HepG2 (cell line): ENCODE measurements at regions not wholly inside any gene's neighbourhood (a gene's known extent, or its start where the extent isn't known, plus 50 kb on each side); places are given as distances from the start of the nearest gene placed in this dataset.

Source experiments
- CAMTA2 ChIP-seq: sonication (generic); formaldehyde crosslinking; IDR thresholded peaks from 2 replicates; pipeline ENCODE4 v1.4.0; 2020; ENCODE audit warnings: mild to moderate bottlenecking, missing genetic modification reagents, borderline replicate concordance
- FOXO1 ChIP-seq: sonication (generic); formaldehyde crosslinking; IDR thresholded peaks from 2 replicates; pipeline ENCODE4 v1.4.0; 2020; ENCODE audit warnings: missing genetic modification reagents
- GLMP ChIP-seq: sonication (generic); formaldehyde crosslinking; IDR thresholded peaks from 2 replicates; pipeline ENCODE4 v1.9.0; 2021; ENCODE audit warnings: missing genetic modification reagents, mild to moderate bottlenecking, borderline replicate concordance
- HHEX ChIP-seq: IDR thresholded peaks from 2 replicates; pipeline ENCODE4 v1.6.1; 2016; ENCODE audit warnings: control low read depth
- HOXA5 ChIP-seq: sonication (generic); formaldehyde crosslinking; IDR thresholded peaks from 2 replicates; pipeline ENCODE4 v1.4.0; 2020; ENCODE audit warnings: missing genetic modification reagents
- MED1 ChIP-seq: sonication (generic); formaldehyde crosslinking; IDR thresholded peaks from 2 replicates; pipeline ENCODE4 v1.4.0; 2020; ENCODE audit warnings: missing genetic modification reagents
- NFE2 ChIP-seq: sonication (generic); formaldehyde crosslinking; IDR thresholded peaks from 2 replicates; pipeline ENCODE4 v1.4.0; 2020; ENCODE audit warnings: missing genetic modification reagents
- POGK ChIP-seq: sonication (generic); formaldehyde crosslinking; conservative IDR thresholded peaks from 2 replicates; pipeline ENCODE4 v1.8.0; 2022; ENCODE audit warnings: mild to moderate bottlenecking, moderate library complexity, missing genetic modification reagents
- RBM39 ChIP-seq: fragments of 200-400 bp; formaldehyde crosslinking; IDR thresholded peaks from one replicate; pipeline ENCODE4 v1.6.1; 2018; ENCODE audit warnings: antibody characterized with exemption, mild to moderate bottlenecking, low read depth, low read length; ENCODE audit not compliant: poor library complexity, severe bottlenecking
- RFX5 ChIP-seq: IDR thresholded peaks from 2 replicates; pipeline ENCODE4 v1.6.1; 2011; ENCODE audit warnings: low read depth, low read length, improper control_type of control experiment
- SMARCC2 ChIP-seq: fragments of 450-650 bp; IDR thresholded peaks from 2 replicates; pipeline ENCODE4 v1.6.1; 2017; ENCODE audit warnings: antibody characterized with exemption, mild to moderate bottlenecking
- SPEN ChIP-seq: sonication (generic); formaldehyde crosslinking; IDR thresholded peaks from 2 replicates; pipeline ENCODE4 v1.5.1; 2020; ENCODE audit warnings: low read depth, mild to moderate bottlenecking, missing genetic modification reagents
- TCF7L2 ChIP-seq: IDR thresholded peaks from 2 replicates; pipeline ENCODE4 v1.6.1; 2011; ENCODE audit warnings: mild to moderate bottlenecking, low read depth, low read length, moderate library complexity
- TEAD3 ChIP-seq: optimal IDR thresholded peaks from 2 replicates; pipeline ENCODE3; 2016; ENCODE audit warnings: borderline replicate concordance
- ZBTB38 ChIP-seq: sonication (generic); formaldehyde crosslinking; IDR thresholded peaks from 2 replicates; pipeline ENCODE4 v1.5.1; 2020; ENCODE audit warnings: mild to moderate bottlenecking, missing genetic modification reagents
- ZNF180 ChIP-seq: sonication (generic); formaldehyde crosslinking; IDR thresholded peaks from 2 replicates; pipeline ENCODE4 v1.4.0; 2020; ENCODE audit warnings: low read depth, missing genetic modification reagents, borderline replicate concordance
- ZNF430 ChIP-seq: sonication (generic); formaldehyde crosslinking; IDR thresholded peaks from 2 replicates; pipeline ENCODE4 v1.9.0; 2021; ENCODE audit warnings: mild to moderate bottlenecking, missing genetic modification reagents
- ZNF432 ChIP-seq: sonication (generic); formaldehyde crosslinking; IDR thresholded peaks from 2 replicates; pipeline ENCODE4 v1.5.0; 2020; ENCODE audit warnings: missing genetic modification reagents, mild to moderate bottlenecking, borderline replicate concordance
- ZNF512B ChIP-seq: sonication (generic); formaldehyde crosslinking; IDR thresholded peaks from 2 replicates; pipeline ENCODE4 v1.5.1; 2020; ENCODE audit warnings: missing genetic modification reagents, mild to moderate bottlenecking, borderline replicate concordance
- ZNF570 ChIP-seq: sonication (generic); formaldehyde crosslinking; IDR thresholded peaks from 2 replicates; pipeline ENCODE4 v1.4.0; 2020; ENCODE audit warnings: mild to moderate bottlenecking, missing genetic modification reagents, borderline replicate concordance
- ZNF781 ChIP-seq: sonication (generic); formaldehyde crosslinking; IDR thresholded peaks from 2 replicates; pipeline ENCODE4 v1.5.1; 2020; ENCODE audit warnings: borderline replicate concordance, mild to moderate bottlenecking, missing genetic modification reagents; ENCODE audit errors: not compliant biosample characterization
- ZNF83 ChIP-seq: sonication (generic); formaldehyde crosslinking; IDR thresholded peaks from 2 replicates; pipeline ENCODE4 v1.4.0; 2020; ENCODE audit warnings: missing genetic modification reagents, mild to moderate bottlenecking, borderline replicate concordance
- TF ChIP-seq, protein P1 (sequence below): sonication (generic); formaldehyde crosslinking; conservative IDR thresholded peaks from 2 replicates; pipeline ENCODE4 v1.8.1; 2023; ENCODE audit warnings: missing genetic modification reagents

GRCh38 chr2:200221055-200221955 lies 85.2 kb upstream of the SPATS2L start (continued):
- TF ChIP-seq ZNF512B (CRISPR knock-in tag) (no peak), RFX5 (no peak), TEAD3 (peak; percentile 93), TCF7L2 (no peak), POGK (CRISPR knock-in tag) (peak; percentile 67), NFE2 (CRISPR knock-in tag) (no peak), HHEX (0 out of 2 replicates have a peak, but pooled peaks have one; percentile 58), CAMTA2 (no peak), SMARCC2 (no peak), ZNF430 (CRISPR knock-in tag) (peak; percentile 78; the same call in 1 of the 2 replicates), HOXA5 (CRISPR knock-in tag) (peak; percentile 86), ZNF180 (CRISPR knock-in tag) (no peak), ZNF432 (CRISPR knock-in tag) (no peak), ZNF781 (CRISPR knock-in tag) (peak; percentile 81), SPEN (CRISPR knock-in tag) (no peak), RBM39 (no peak), ZBTB38 (CRISPR knock-in tag) (no peak), FOXO1 (CRISPR knock-in tag) (peak; percentile 73; the same call in 1 of the 2 replicates), ZNF83 (CRISPR knock-in tag) (no peak), GLMP (CRISPR knock-in tag) (no peak), MED1 (peak; percentile 97), ZNF570 (no peak; the same call in 1 of the 2 replicates)
- TF ChIP-seq, protein P1, sequence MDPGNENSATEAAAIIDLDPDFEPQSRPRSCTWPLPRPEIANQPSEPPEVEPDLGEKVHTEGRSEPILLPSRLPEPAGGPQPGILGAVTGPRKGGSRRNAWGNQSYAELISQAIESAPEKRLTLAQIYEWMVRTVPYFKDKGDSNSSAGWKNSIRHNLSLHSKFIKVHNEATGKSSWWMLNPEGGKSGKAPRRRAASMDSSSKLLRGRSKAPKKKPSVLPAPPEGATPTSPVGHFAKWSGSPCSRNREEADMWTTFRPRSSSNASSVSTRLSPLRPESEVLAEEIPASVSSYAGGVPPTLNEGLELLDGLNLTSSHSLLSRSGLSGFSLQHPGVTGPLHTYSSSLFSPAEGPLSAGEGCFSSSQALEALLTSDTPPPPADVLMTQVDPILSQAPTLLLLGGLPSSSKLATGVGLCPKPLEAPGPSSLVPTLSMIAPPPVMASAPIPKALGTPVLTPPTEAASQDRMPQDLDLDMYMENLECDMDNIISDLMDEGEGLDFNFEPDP (CRISPR knock-in tag) = no peak
